MCF 10A (cell line): ENCODE measurements at regions not wholly inside any gene's neighbourhood (a gene's known extent, or its start where the extent isn't known, plus 50 kb on each side); places are given as distances from the start of the nearest gene placed in this dataset.

Experiments used
- BruUV-seq: library from RNA; stranded (reverse); fragments of 400-500 nt; replicated peaks from 2 replicates; lab custom pipeline; 2021; lab: Mats Ljungman, UMichigan
- CTCF ChIA-PET: fragments of 300-600 bp; sonication (Branson Sonifier 250); formaldehyde crosslinking; extraction: SDS; loops from one replicate; lab custom pipeline; 2021; ENCODE audit warnings: antibody characterized with exemption, inconsistent platforms; lab: Yijun Ruan, JAX
- POLR2A ChIA-PET: fragments of 300-600, 350-650 bp; sonication (Branson Sonifier 250); formaldehyde crosslinking; extraction: SDS; loops from one replicate; lab custom pipeline; 2020; ENCODE audit warnings: antibody characterized with exemption, inconsistent platforms; lab: Yijun Ruan, JAX
- DNase-seq: peaks from one replicate; pipeline ENCODE4 v3.0.0-alpha.2; 2018; ENCODE audit not compliant: unreplicated experiment
- H3K27ac Mint-ChIP-seq: one replicate; pipeline ENCODE4 v1.8.0; 2022; ENCODE audit warnings: mild to moderate bottlenecking, low read depth, mixed read lengths; ENCODE audit not compliant: unreplicated experiment
- H3K27me3 Mint-ChIP-seq: one replicate; pipeline ENCODE4 v1.8.0; 2022; ENCODE audit warnings: mixed read lengths; ENCODE audit not compliant: insufficient read depth, unreplicated experiment
- H3K36me3 Mint-ChIP-seq: one replicate; pipeline ENCODE4 v1.8.0; 2022; ENCODE audit warnings: mild to moderate bottlenecking, moderate library complexity, mixed read lengths; ENCODE audit not compliant: insufficient read depth, unreplicated experiment
- H3K4me1 Mint-ChIP-seq: one replicate; pipeline ENCODE4 v1.8.0; 2022; ENCODE audit warnings: mixed read lengths; ENCODE audit not compliant: insufficient read depth, unreplicated experiment
- H3K4me3 Mint-ChIP-seq: one replicate; pipeline ENCODE4 v1.8.0; 2022; ENCODE audit warnings: mild to moderate bottlenecking, moderate library complexity, mixed read lengths; ENCODE audit not compliant: unreplicated experiment
- H3K9me3 Mint-ChIP-seq: one replicate; pipeline ENCODE4 v1.8.0; 2022; ENCODE audit warnings: mixed read lengths; ENCODE audit not compliant: unreplicated experiment
- intact Hi-C: fragments of 100-400 bp; cut with micrococcal nuclease; formaldehyde crosslinking; loops from 2 replicates; pipeline ENCODE4 v1.14.1; 2022
- TF ChIP-seq, protein P1 (sequence below): fragments of 200-600 bp; IDR thresholded peaks from one replicate; pipeline ENCODE4 v1.8.0; 2022; ENCODE audit warnings: antibody characterized with exemption, mild to moderate bottlenecking; ENCODE audit not compliant: unreplicated experiment

DNA sequence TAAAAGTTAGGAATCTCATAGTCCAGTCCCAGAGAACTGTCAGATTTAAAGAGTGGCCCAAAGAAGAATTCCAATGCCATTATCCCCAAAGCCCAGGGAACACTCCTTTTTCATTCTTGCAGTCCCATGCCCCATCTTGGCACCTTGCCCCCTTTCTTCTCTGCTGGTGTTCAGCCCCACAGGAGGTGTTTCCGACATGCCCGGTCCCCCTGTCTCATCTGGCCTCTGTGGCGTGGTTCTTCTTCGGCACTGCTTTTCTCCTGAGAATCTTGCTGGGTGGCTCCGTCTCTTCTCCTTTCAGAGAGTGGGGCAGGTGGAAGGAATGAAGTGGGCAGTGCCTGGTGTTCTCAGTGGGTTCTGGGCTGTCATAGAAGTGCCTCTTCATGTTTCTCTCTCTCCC lies 64.7 kb downstream of the VCPKMT start:
- H3K27ac Mint-ChIP-seq: no peak overlapping the region
- no TSS peak for BruUV-seq
- no peaks in the 10 kb centered on the region for H3K27me3 Mint-ChIP-seq
- ChIA-PET POLR2A (no interaction called here), CTCF (no interaction called here)
- H3K4me1 Mint-ChIP-seq: no peaks in the 10 kb centered on the region
- DNase-seq: no peak
- H3K9me3 Mint-ChIP-seq: no peaks in the 10 kb centered on the region
- no peak overlapping the region for H3K4me3 Mint-ChIP-seq
- intact Hi-C loops: no loop called here
- TF ChIP-seq, protein P1, sequence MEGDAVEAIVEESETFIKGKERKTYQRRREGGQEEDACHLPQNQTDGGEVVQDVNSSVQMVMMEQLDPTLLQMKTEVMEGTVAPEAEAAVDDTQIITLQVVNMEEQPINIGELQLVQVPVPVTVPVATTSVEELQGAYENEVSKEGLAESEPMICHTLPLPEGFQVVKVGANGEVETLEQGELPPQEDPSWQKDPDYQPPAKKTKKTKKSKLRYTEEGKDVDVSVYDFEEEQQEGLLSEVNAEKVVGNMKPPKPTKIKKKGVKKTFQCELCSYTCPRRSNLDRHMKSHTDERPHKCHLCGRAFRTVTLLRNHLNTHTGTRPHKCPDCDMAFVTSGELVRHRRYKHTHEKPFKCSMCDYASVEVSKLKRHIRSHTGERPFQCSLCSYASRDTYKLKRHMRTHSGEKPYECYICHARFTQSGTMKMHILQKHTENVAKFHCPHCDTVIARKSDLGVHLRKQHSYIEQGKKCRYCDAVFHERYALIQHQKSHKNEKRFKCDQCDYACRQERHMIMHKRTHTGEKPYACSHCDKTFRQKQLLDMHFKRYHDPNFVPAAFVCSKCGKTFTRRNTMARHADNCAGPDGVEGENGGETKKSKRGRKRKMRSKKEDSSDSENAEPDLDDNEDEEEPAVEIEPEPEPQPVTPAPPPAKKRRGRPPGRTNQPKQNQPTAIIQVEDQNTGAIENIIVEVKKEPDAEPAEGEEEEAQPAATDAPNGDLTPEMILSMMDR: no peak
- peaks cover 6% of the 10 kb centered on the region for H3K36me3 Mint-ChIP-seq

GRCh38 chr14:50052517-50052916 lies 63.9 kb downstream of the VCPKMT start:
- Mint-ChIP-seq H3K4me1 (no peaks in the 10 kb centered on the region), H3K4me3 (no peak overlapping the region), H3K27me3 (no peaks in the 10 kb centered on the region), H3K27ac (no peak overlapping the region), H3K9me3 (no peaks in the 10 kb centered on the region), H3K36me3 (peaks cover 6% of the 10 kb centered on the region)
- BruUV-seq: no TSS peak
- POLR2A ChIA-PET: no interaction called here
- CTCF ChIA-PET: interaction anchor here (0.7 to 0.9 kb wide), 2 partner anchors 10 to 31 kb away, joined by 3 to 4 read pairs; no protein-coding TSS in a partner anchor
- TF ChIP-seq, protein P1: no peak
- intact Hi-C loops: no loop called here
- no peak for DNase-seq

DNA sequence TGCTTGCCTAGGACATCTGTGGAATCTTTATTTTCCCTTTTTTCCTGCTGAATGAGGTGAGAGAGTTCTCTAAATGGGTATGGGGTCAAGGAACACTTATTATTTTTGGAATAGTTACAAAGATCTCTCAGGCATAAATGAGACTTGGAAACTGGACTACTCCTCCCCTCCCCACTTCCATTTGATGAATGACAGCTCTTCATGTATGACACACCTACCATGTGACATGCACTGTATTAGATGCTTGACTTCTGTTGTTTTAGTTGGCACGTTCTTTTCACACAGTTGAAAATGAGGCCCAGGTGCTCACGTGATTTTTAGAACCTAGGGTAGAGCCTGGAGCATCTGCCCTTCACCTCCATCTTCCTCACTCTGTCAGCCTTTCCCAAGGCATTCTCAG lies 62.4 kb downstream of the VCPKMT start:
- no peaks in the 10 kb centered on the region for H3K27me3 Mint-ChIP-seq
- ChIA-PET CTCF (interaction anchor here (0.7 kb wide), 2 partner anchors 59 to 466 kb away, joined by 3 read pairs; no protein-coding TSS in a partner anchor), POLR2A (interaction anchor here (1.2 kb wide), 1 partner anchor 9 kb away, joined by 3 read pairs; no protein-coding TSS in a partner anchor)
- TF ChIP-seq, protein P1: no peak
- peaks cover 6% of the 10 kb centered on the region for H3K36me3 Mint-ChIP-seq
- H3K4me3 Mint-ChIP-seq: no peak overlapping the region
- no TSS peak for BruUV-seq
- intact Hi-C loops: no loop called here
- no peak overlapping the region for H3K27ac Mint-ChIP-seq
- no peaks in the 10 kb centered on the region for H3K9me3 Mint-ChIP-seq
- H3K4me1 Mint-ChIP-seq: no peaks in the 10 kb centered on the region
- DNase-seq: no peak

DNA sequence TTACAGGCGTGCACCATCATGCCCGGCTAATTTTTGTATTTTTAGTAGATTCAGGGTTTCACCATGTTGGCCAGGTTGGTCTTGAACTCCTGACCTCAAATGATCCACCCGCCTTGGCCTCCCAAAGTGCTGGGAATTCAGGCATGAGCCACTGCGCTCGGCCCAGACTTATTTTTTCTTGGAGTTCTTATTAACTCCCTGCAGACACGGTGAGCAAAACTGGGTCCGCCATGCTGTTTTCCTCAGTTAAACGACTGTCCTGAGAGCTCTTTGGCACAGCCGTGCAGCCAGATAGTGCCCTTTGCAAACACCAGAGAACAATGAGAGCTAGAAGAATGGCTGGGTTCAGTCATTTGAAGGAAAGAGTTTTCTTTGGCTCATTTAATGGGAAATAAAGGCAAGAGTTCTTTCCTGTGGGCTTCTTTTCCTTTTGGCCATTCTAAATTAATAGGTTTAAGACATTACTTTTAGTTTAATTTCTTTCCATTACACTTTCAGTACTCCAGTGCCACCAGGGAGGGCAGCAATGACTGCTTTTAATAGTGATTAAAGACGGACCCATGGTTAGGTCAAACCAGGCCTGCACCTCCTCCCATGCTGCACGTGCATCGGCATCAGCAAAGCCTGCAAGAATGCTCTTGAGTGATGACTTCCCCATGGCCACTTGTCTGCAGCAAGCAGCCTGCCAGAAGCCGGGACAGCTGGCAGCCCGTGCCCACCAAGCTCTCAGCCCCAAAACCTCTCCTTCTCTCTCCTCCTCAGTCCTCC lies 60.7 kb downstream of the VCPKMT start:
- no peak for DNase-seq
- Mint-ChIP-seq H3K36me3 (peaks cover 6% of the 10 kb centered on the region), H3K27me3 (no peaks in the 10 kb centered on the region), H3K4me1 (no peaks in the 10 kb centered on the region), H3K27ac (no peak overlapping the region), H3K9me3 (no peaks in the 10 kb centered on the region), H3K4me3 (no peak overlapping the region)
- TF ChIP-seq, protein P1: no peak
- no TSS peak for BruUV-seq
- POLR2A ChIA-PET: interaction anchor here (0.6 kb wide), 1 partner anchor 203 kb away, joined by 3 read pairs; the partner anchor contains the start of gene NEMF
- intact Hi-C loops: no loop called here
- CTCF ChIA-PET: interaction anchor here (0.7 to 1.3 kb wide), 2 partner anchors 190 to 203 kb away, joined by 3 to 4 read pairs; partner anchors contain the start of gene NEMF
